GM12872 (cell line): ENCODE measurements at regions not wholly inside any gene's neighbourhood (a gene's known extent, or its start where the extent isn't known, plus 50 kb on each side); places are given as distances from the start of the nearest gene placed in this dataset.

Experiments
- TF ChIP-seq, protein P1 (sequence below): IDR thresholded peaks from 3 replicates; pipeline ENCODE4 v1.5.1; 2011; ENCODE audit warnings: low read depth, mild to moderate bottlenecking, low read length, moderate library complexity; ENCODE audit not compliant: insufficient read depth

DNA sequence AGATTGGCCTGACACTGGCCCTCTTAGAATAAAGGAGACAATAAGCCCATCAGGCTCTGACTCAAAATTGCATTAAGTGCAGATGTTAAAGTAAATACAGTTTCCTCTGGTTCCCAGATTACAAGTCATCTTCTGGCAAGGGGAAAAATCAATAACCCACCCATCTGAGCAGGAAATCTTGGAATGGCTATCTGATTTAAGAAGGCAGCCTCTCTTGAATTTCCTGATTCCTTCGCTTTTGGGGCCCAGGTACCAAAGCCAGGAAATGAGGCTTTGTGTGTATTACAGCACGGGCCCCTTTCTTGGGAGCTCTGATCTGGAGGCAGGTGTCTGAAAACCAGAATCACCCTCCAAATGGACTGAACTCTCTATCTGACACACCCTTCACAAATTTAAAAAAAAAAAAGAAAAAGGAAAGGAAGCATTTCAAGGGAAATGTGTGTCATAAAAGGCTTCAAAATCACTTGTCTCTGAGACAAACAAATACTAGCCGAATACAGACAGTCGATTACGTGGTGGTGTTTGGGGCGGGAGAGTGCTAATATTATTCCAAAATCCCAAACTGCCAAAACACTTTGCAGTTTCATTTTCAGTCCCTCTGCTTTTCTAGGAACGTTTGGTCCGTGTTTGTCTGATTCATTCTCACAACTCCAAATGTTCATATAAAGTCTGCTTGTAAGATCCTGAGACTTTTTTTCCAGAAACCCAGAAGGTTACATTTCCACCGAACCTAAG lies 240.9 kb upstream of the CAMK1G start:
- TF ChIP-seq, protein P1, sequence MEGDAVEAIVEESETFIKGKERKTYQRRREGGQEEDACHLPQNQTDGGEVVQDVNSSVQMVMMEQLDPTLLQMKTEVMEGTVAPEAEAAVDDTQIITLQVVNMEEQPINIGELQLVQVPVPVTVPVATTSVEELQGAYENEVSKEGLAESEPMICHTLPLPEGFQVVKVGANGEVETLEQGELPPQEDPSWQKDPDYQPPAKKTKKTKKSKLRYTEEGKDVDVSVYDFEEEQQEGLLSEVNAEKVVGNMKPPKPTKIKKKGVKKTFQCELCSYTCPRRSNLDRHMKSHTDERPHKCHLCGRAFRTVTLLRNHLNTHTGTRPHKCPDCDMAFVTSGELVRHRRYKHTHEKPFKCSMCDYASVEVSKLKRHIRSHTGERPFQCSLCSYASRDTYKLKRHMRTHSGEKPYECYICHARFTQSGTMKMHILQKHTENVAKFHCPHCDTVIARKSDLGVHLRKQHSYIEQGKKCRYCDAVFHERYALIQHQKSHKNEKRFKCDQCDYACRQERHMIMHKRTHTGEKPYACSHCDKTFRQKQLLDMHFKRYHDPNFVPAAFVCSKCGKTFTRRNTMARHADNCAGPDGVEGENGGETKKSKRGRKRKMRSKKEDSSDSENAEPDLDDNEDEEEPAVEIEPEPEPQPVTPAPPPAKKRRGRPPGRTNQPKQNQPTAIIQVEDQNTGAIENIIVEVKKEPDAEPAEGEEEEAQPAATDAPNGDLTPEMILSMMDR = no peak

DNA sequence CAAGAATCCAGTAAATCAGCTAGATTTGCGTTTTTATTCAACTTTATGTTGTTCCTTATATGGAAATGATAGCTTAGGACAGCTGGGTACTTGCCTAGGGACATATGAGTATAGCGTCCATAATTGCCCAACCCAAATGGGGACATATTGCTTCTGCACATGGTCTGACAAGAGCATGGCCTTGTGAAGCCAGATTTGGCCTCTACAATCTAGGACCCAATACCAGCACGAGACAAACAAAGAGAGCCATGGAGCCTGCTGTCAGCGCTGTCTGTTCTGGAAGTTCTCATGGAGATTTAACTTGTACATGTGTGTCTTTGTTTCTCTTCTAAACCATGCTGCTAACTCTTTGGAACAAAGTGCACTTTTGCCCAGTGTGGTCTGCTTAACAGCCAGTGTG lies 240.0 kb upstream of the CAMK1G start:
- TF ChIP-seq, protein P1 = no peak

DNA sequence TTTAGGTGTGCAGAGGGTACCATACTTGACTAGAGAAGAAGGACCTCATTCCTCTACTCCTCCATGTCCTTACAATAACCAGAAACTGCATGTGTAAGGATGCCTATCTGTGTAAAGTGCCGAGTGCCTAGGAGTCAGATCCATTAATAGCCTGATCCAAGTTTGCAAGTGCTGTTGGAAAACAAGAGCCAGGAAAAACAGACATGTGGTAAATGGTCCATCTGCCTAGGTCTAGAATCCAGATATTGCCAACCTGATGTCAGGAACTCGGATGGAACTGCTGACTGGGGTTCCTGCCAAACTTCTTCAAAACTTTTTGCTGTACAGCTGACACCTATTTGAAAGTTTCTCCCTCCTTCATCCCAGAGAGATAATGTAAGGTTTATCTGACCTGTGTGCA lies 239.4 kb upstream of the CAMK1G start:
- TF ChIP-seq, protein P1 = no peak

DNA sequence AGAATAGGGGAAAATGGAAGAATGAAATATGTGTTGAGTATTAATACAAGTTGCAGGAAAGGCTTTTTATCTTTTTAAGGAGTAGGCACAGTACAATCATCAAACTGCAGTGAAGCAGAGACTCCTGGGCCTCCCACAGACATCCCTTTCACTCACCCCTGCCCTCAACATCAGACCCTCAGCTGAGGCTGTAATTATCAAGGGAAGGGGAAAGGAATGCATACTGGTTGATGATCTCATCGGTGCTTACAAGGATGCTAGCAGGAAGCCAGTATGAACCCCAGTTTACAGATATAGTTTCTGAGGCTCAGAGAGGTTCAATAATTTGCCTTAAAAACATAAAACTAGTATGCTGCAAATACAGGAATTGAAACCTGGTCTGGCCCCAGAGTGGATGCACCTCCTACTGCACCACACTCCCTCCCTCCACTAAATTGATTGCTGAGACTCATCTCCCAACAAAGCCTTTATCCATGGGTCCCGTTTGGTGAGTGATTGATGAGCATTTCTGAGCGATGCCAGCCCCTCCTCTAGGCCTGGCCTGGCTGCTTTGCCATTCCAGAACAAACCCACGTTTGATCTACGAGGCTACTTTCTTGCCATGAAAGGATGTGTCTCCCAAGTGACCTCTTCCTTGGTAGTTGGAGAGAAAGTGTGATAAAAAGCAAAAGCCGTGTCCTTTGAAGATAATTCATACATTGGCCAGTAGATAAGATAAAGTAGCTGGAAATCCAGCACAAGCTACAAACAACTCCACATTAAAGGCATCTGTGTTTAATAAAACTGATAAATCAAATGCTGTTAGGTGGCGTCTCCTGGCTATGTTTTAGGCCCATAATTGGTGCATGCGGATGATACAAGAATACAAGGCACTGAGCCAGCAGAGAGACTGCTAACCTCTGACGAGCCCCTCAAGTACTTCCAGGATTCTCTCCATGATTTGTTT lies 233.9 kb upstream of the CAMK1G start:
- TF ChIP-seq, protein P1 = no peak

DNA sequence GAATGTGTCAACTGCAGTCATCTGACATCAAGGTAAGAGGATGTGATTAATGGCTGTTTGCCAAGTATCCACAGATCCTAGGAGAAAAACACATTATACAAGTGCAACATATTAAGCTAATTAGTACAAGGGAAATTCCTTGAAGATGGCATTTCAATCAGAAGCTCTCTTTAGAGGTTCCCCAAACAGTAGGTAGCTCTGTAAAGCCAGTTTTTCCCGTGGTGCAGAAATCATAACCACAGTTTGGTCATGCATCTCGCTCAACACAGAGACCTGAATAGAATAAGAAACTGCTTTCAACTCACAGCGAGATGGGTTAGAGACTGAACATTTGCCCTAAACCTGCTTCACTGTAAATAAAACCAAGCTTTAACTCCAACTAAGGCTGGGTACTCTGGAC lies 230.5 kb upstream of the CAMK1G start:
- TF ChIP-seq, protein P1 = no peak

DNA sequence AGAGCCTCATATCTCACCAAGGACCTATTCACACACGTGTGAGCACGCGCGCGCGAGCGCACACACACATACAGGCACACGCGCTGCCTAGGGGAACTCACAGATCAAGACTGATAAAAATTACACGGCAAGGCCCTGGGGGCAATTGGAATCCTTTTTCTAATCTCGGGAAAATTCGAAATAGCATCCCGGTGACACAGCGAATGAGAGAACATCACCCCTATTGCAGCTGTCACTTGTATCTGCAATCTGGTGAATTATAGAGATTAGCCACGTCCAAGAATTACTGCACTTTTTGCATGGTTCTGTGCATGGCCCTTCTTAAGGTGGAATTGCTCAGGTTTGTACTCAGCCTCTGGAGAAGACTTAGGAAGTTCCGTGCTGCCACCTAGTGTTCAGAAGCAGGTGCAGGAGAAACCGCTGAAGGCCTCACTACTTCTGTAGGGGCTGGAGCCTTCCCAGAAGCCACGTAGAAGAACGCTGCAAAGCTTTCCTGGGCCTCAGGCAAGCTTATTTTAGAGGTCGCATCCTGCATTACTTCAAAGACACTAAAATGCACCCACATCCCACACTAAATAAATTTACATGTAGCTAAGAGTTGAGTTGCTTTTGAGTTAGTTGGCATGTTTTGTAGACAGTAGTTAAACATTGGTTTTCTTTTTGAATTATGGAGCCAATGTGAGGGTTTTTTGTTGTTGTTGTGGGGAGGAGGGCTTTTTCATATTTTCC lies 229.2 kb upstream of the CAMK1G start:
- TF ChIP-seq, protein P1 = peak; percentile 94

DNA sequence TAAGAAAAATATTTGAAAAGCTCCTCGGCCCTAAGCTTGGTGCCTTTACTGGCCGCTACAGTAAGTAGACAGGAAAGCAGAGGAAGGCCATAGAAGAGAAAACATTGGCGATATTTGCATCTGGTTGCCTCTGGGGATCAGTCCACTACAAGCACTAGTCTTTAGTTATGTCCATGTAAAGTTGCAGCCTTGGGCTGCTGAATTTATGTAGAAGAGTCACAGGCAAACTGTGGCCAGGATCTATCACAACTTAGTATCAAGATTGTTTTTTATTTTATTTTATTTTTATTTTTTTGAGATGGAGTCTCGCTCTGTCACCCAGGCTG lies 228.7 kb upstream of the CAMK1G start:
- TF ChIP-seq, protein P1 = no peak
